ENCODE measurements at regions not wholly inside any gene's neighbourhood (a gene's known extent, or its start where the extent isn't known, plus 50 kb on each side); places are given as distances from the start of the nearest gene placed in this dataset.

- DNase-seq: no peak
Measured at GRCh38 chr5:7955476-7955875, 86.5 kb downstream of the MTRR start.

DNA sequence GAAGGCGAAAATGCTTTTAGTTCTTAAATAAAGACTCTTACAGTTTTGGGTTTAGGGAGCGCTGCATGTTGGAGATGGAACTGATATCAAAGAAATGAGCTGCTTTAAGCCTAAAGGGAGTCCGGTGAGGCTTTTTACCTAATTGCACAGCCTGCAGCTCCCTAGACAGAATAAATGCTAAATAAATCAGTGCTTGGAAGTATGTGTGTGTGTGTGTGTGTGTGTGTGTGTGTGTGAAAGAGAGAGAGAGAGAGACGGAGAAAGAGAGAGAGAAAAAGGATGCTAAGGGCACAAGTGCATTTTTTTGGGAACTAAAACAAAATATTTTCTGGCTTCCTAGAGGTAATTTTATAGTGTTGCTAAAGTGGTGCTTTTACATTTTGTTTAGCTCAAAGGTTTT, 88.4 kb downstream of the MTRR start:
- no peak for DNase-seq

DNA sequence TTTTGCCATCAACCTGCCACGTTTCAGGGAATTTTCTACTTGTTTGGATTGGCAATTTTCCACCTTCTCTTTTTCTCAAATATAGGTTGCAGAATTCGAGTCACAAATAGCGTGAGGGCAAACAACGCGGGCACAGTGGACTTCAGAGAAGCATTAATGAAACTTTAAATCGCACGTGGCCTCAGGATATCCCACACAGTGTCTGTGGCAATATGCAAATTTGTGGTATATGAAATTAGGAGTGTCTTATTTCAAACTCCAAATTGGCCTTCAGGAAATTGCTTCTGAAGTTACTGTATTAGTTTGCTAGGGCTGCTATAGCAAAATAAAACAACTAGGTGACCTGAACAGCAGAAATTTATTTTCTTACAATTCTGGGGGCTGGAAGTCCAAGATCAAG, 91.2 kb downstream of the MTRR start:
- DNase-seq: no peak

GRCh38 chr5:7961540-7961939, 92.6 kb downstream of the MTRR start:
- no peak for DNase-seq

DNA sequence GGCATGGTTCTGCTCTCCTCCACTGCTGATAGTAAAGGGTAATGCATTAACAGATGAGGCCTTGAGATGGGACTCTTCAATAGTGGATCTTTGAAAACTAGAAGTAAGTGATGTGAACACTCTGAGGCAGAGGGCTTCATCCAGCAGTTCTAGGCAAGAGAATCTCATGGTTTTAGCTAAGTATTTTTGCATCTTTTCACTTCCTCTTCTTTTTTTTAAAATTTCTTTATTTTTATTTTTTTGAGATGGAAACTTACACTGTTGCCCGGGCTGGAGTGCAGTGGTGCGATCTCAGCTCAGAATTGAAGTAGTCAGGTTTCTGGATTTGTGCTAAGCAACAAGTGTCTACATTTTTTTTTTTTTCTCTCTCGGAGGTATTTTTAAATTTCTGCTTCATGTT, 101.9 kb downstream of the MTRR start:
- no peak for DNase-seq

- no peak for DNase-seq
Measured at GRCh38 chr5:7976411-7977190, 107.7 kb downstream of the MTRR start.

DNA sequence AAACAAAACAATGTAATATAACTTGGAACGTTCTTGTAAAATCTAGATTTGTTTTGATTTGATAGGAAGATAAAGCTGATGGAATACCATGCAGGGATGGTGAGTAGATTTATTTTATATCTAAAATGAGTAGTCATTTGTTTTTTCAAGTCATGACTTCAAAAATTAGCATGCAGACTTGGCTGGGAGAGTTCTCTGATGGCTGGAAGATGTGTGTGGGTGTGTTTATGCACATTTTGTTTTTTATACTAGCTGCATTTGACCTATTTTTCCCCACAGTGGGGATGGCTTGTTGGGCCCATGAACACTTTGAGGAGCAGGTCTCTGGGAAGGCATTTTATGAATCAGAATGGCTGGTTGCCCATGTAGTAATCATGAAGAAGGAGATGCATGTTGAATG, 109.2 kb downstream of the MTRR start:
- no peak for DNase-seq

DNA sequence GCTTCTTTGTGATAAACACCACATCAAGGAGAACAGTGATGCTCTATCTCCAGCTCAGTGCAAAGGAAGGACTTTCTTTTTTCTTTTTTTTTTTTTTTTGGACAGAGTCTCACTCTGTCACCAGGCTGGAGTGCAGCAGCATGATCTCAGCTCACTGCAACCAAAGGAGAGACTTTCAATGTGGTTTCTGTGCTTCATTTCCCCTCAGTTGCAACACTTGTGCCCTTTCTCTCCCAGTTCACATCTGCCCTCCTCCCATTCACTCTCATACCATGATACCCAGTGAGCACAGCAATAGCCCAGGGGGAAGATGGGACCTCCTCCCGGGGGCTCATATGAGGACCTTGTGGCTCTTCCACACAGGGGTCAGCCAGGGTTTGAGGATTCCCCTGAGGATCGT, 110.0 kb downstream of the MTRR start:
- no peak for DNase-seq

- no peak for DNase-seq
Measured at GRCh38 chr5:7980881-7981280, 111.9 kb downstream of the MTRR start.

GRCh38 chr5:7983433-7983832, 114.5 kb downstream of the MTRR start:
- DNase-seq: no peak

GRCh38 chr5:7991125-7991821, 122.3 kb downstream of the MTRR start:
- no peak for DNase-seq

DNA sequence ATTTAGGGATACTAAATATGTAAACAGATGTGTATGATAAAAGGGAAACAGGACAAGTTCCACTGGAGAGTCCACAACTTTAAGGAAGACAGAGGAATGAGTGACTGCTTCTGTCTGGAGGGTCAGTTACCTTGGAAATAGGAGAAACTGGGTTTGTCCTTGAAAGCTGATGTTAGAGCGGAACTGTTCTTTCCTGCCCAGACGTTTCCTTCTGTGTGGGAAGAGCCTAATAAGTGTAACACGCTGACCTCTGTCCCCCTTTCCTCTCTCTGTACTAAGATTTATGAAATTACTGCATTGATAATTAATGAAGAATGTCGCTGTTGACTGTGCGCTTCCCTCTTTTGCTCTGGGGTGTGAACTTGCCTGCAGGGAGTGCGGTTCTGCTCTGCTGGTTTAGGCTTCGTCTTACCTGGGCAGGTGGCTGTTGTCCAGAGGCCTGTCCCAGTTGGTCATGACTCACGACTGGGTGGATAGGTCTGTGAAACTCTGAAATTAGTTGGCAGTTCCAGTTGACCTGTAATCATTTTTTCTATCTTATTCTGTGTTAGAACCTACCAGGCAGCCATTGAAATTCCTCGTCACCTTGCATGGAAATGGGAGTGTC, 126.8 kb downstream of the MTRR start:
- DNase-seq: no peak

GRCh38 chr5:8005416-8005815, 136.5 kb downstream of the MTRR start:
- no peak for DNase-seq

- DNase-seq: no peak
Measured at GRCh38 chr5:8012131-8012977, 143.4 kb downstream of the MTRR start.

GRCh38 chr5:8013948-8014710, 145.2 kb downstream of the MTRR start:
- no peak for DNase-seq

- DNase-seq: no peak
Measured at GRCh38 chr5:8019719-8020218, 150.8 kb downstream of the MTRR start.

DNA sequence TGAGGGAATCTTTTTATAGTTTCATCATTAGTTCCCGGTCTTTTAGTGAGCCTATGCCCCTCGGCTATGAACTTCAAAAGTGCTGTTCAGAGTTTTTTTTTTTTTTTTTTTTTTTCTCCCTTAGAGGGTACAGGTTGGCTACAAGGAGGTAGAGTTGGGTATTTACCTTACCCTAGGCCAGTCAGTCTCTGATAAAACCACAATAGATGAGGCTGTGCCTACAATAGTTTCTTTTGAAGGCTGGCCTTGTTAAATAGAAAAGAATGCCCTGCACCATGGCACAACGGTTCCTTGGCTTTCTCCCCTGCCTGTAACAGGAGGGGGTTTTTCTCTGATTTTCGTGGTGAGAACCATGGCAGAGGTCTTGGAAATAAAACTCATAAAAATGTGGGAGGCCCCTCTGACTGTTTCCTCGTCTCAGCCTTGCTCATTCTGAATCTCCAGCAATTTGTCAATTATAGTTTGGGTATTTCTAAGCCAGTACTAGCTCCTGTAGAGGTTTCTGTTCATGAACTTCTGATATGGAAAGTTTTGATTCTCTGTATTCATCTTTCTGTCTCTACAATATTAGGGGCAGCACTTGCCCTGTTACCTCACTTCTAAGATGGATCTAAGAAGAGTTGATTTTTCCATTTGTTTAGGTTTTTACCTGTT, 152.0 kb downstream of the MTRR start:
- no peak for DNase-seq

GRCh38 chr5:8028243-8028642, 159.3 kb downstream of the MTRR start:
- no peak for DNase-seq

- no peak for DNase-seq
Measured at GRCh38 chr5:8033261-8033660, 164.3 kb downstream of the MTRR start.

GRCh38 chr5:8034852-8035251, 165.9 kb downstream of the MTRR start:
- DNase-seq: no peak

- no peak for DNase-seq
Measured at GRCh38 chr5:8048920-8049319, 180.0 kb downstream of the MTRR start.

All from activated CD4-positive, alpha-beta T cell treated with anti-CD3 and anti-CD28 coated beads, Interleukin-2, amount 50 U/mL, for 48 hours (primary cell).